Erythroblast (primary cell): ENCODE measurements at regions not wholly inside any gene's neighbourhood (a gene's known extent, or its start where the extent isn't known, plus 50 kb on each side); places are given as distances from the start of the nearest gene placed in this dataset.

Experiments used
- GATA1 ChIP-seq: IDR thresholded peaks from 2 replicates; pipeline ENCODE4 v1.6.1; 2011; ENCODE audit warnings: low read depth, mild to moderate bottlenecking, control low read depth, low read length, moderate library complexity
- POLR2A ChIP-seq: IDR thresholded peaks from 2 replicates; pipeline ENCODE4 v1.6.1; 2011; ENCODE audit warnings: mild to moderate bottlenecking, low read length

DNA sequence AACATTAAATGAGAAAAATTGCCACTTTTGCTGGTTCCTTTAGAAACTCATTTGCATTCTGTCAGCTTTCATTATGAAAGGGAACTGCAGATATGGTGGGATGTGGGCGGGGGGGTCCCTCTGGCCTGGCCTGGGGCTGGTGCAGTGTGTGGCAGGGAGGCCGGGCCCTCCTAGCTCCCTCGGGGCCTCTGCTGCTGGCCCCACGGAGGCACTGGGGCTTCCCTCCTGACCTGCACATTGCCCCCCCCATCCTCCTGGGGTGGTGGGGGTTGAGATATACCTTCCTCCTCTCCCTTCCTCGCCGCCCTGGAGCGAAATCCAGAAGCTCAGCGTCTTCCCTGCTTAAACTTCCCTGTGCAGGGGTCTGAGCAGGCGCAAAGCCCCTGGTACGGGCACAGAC, 1005.9 kb downstream of the BRD1 start:
- TF ChIP-seq POLR2A (no peak), GATA1 (no peak)
